ENCODE measurements at regions not wholly inside any gene's neighbourhood (a gene's known extent, or its start where the extent isn't known, plus 50 kb on each side); places are given as distances from the start of the nearest gene placed in this dataset.

DNA sequence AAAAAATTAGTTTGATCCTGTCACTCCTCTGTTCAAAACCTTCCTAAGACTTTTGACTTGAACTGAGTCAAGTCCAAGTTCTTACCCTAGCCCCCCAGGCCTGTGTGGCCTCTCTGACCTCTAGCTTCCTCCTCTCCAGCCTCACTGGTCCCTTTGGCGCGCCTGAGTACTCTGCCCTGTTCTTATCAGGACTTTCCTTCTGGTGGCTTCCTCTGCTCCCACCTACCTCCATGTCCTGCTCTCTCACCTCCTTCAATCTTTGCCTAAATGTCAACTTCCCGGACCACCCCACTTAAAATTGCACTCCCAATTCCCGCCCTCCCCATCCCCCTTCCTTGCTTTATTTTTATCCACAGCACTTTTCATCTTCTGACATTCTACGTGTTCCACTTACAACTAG lies 526.1 kb upstream of the KLF4 start (continued):
- TF ChIP-seq, protein P1, sequence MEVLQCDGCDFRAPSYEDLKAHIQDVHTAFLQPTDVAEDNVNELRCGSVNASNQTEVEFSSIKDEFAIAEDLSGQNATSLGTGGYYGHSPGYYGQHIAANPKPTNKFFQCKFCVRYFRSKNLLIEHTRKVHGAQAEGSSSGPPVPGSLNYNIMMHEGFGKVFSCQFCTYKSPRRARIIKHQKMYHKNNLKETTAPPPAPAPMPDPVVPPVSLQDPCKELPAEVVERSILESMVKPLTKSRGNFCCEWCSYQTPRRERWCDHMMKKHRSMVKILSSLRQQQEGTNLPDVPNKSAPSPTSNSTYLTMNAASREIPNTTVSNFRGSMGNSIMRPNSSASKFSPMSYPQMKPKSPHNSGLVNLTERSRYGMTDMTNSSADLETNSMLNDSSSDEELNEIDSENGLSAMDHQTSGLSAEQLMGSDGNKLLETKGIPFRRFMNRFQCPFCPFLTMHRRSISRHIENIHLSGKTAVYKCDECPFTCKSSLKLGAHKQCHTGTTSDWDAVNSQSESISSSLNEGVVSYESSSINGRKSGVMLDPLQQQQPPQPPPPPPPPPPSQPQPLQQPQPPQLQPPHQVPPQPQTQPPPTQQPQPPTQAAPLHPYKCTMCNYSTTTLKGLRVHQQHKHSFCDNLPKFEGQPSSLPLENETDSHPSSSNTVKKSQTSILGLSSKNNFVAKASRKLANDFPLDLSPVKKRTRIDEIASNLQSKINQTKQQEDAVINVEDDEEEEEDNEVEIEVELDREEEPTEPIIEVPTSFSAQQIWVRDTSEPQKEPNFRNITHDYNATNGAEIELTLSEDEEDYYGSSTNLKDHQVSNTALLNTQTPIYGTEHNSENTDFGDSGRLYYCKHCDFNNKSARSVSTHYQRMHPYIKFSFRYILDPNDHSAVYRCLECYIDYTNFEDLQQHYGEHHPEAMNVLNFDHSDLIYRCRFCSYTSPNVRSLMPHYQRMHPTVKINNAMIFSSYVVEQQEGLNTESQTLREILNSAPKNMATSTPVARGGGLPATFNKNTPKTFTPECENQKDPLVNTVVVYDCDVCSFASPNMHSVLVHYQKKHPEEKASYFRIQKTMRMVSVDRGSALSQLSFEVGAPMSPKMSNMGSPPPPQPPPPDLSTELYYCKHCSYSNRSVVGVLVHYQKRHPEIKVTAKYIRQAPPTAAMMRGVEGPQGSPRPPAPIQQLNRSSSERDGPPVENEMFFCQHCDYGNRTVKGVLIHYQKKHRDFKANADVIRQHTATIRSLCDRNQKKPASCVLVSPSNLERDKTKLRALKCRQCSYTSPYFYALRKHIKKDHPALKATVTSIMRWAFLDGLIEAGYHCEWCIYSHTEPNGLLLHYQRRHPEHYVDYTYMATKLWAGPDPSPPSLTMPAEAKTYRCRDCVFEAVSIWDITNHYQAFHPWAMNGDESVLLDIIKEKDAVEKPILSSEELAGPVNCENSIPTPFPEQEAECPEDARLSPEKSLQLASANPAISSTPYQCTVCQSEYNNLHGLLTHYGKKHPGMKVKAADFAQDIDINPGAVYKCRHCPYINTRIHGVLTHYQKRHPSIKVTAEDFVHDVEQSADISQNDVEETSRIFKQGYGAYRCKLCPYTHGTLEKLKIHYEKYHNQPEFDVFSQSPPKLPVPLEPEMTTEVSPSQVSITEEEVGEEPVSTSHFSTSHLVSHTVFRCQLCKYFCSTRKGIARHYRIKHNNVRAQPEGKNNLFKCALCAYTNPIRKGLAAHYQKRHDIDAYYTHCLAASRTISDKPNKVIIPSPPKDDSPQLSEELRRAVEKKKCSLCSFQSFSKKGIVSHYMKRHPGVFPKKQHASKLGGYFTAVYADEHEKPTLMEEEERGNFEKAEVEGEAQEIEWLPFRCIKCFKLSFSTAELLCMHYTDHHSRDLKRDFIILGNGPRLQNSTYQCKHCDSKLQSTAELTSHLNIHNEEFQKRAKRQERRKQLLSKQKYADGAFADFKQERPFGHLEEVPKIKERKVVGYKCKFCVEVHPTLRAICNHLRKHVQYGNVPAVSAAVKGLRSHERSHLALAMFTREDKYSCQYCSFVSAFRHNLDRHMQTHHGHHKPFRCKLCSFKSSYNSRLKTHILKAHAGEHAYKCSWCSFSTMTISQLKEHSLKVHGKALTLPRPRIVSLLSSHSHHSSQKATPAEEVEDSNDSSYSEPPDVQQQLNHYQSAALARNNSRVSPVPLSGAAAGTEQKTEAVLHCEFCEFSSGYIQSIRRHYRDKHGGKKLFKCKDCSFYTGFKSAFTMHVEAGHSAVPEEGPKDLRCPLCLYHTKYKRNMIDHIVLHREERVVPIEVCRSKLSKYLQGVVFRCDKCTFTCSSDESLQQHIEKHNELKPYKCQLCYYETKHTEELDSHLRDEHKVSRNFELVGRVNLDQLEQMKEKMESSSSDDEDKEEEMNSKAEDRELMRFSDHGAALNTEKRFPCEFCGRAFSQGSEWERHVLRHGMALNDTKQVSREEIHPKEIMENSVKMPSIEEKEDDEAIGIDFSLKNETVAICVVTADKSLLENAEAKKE (CRISPR knock-in tag; IDR thresholded peaks at IDR 0.05), result no peak
- no peak for TF ChIP-seq NANOG (IDR thresholded peaks at IDR 0.05; ENCODE audit: borderline replicate concordance)
- no peak for TF ChIP-seq JUNB (IDR thresholded peaks at IDR 0.05; ENCODE audit: unreplicated experiment)

DNA sequence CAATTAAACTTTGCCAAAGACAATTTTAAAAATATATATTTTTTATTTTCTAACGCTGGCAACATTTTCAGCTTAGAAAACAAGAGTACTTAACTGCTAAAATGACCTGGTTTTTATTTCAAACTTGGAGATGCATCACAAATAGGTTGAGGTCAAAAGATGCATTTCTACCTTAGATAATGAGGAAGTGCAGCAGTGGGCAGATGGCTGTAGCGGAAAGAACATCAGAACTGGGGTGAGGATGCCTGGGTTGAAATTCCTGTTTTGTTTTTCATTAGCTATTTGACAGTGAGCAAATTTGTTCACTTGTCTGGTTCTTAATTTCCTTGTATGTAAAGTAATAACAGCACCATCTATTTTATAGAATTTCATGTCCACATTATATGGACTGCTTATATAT lies 524.8 kb upstream of the KLF4 start:
- no peak overlapping the region for H3K4me3 ChIP-seq
- ATAC-seq, result no peak
- H3K27ac ChIP-seq (ENCODE audit: low read depth), result no peak overlapping the region
- H3K27me3 ChIP-seq (ENCODE audit: insufficient read depth), result no peaks in the 10 kb centered on the region
- 0 out of 2 replicates have a peak, but pooled peaks cover 9% of the 10 kb centered on the region for H3K9me2 ChIP-seq (ENCODE audit: insufficient read depth)
- DNase-seq (ENCODE audit: low spot score), result no peak
- H3K79me2 ChIP-seq (replicated peaks; ENCODE audit: insufficient read depth), result no peaks in the 10 kb centered on the region
- Mint-ChIP-seq H3K4me3 (no peak overlapping the region), H3K36me3 (ENCODE audit: low read depth) (no peaks in the 10 kb centered on the region), H3K27me3 (ENCODE audit: insufficient read depth, low read depth, poor library complexity) (no peaks in the 10 kb centered on the region), H3K27ac (no peak overlapping the region), H3K4me1 (peaks cover 7% of the 10 kb centered on the region; the same call in 2 of the 3 replicates), H3K9me3 (no peaks in the 10 kb centered on the region)
- H2AFZ ChIP-seq, result no peak overlapping the region
- no peaks in the 10 kb centered on the region for H3K36me3 ChIP-seq (ENCODE audit: insufficient read depth)
- H3F3A ChIP-seq (replicated peaks; ENCODE audit: low read depth), result no peaks in the 10 kb centered on the region
- H3K4me1 ChIP-seq (ENCODE audit: insufficient read depth), result no peaks in the 10 kb centered on the region
- no peaks in the 10 kb centered on the region for H4K20me1 ChIP-seq (replicated peaks; ENCODE audit: insufficient read depth)
- H3K4me2 ChIP-seq, result no peak overlapping the region
- TF ChIP-seq JUNB (IDR thresholded peaks at IDR 0.05; ENCODE audit: unreplicated experiment) (no peak), ZNF114 (CRISPR knock-in tag; IDR thresholded peaks at IDR 0.05) (no peak), POLR2AphosphoS5 (IDR thresholded peaks at IDR 0.05; ENCODE audit: low read depth) (no peak), EZH2phosphoT487 (IDR thresholded peaks at IDR 0.05; ENCODE audit: unreplicated experiment) (no peak), EZH2 (IDR thresholded peaks at IDR 0.05; ENCODE audit: low read depth, unreplicated experiment) (no peak), CREB1 (CRISPR knock-in tag; IDR thresholded peaks at IDR 0.05; ENCODE audit: low read depth) (no peak), ZNF331 (CRISPR knock-in tag; IDR thresholded peaks at IDR 0.05; ENCODE audit: low read depth) (no peak)
- TF ChIP-seq, protein P2, sequence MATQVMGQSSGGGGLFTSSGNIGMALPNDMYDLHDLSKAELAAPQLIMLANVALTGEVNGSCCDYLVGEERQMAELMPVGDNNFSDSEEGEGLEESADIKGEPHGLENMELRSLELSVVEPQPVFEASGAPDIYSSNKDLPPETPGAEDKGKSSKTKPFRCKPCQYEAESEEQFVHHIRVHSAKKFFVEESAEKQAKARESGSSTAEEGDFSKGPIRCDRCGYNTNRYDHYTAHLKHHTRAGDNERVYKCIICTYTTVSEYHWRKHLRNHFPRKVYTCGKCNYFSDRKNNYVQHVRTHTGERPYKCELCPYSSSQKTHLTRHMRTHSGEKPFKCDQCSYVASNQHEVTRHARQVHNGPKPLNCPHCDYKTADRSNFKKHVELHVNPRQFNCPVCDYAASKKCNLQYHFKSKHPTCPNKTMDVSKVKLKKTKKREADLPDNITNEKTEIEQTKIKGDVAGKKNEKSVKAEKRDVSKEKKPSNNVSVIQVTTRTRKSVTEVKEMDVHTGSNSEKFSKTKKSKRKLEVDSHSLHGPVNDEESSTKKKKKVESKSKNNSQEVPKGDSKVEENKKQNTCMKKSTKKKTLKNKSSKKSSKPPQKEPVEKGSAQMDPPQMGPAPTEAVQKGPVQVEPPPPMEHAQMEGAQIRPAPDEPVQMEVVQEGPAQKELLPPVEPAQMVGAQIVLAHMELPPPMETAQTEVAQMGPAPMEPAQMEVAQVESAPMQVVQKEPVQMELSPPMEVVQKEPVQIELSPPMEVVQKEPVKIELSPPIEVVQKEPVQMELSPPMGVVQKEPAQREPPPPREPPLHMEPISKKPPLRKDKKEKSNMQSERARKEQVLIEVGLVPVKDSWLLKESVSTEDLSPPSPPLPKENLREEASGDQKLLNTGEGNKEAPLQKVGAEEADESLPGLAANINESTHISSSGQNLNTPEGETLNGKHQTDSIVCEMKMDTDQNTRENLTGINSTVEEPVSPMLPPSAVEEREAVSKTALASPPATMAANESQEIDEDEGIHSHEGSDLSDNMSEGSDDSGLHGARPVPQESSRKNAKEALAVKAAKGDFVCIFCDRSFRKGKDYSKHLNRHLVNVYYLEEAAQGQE (IDR thresholded peaks at IDR 0.05; ENCODE audit: unreplicated experiment), result no peak
- TF ChIP-seq, protein P3, sequence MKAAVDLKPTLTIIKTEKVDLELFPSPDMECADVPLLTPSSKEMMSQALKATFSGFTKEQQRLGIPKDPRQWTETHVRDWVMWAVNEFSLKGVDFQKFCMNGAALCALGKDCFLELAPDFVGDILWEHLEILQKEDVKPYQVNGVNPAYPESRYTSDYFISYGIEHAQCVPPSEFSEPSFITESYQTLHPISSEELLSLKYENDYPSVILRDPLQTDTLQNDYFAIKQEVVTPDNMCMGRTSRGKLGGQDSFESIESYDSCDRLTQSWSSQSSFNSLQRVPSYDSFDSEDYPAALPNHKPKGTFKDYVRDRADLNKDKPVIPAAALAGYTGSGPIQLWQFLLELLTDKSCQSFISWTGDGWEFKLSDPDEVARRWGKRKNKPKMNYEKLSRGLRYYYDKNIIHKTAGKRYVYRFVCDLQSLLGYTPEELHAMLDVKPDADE (IDR thresholded peaks at IDR 0.05), result no peak
- TF ChIP-seq, protein P4, sequence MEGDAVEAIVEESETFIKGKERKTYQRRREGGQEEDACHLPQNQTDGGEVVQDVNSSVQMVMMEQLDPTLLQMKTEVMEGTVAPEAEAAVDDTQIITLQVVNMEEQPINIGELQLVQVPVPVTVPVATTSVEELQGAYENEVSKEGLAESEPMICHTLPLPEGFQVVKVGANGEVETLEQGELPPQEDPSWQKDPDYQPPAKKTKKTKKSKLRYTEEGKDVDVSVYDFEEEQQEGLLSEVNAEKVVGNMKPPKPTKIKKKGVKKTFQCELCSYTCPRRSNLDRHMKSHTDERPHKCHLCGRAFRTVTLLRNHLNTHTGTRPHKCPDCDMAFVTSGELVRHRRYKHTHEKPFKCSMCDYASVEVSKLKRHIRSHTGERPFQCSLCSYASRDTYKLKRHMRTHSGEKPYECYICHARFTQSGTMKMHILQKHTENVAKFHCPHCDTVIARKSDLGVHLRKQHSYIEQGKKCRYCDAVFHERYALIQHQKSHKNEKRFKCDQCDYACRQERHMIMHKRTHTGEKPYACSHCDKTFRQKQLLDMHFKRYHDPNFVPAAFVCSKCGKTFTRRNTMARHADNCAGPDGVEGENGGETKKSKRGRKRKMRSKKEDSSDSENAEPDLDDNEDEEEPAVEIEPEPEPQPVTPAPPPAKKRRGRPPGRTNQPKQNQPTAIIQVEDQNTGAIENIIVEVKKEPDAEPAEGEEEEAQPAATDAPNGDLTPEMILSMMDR (conservative IDR thresholded peaks at IDR 0.05; ENCODE audit: low read depth in 2 of 2), result no peak

Data from GM23338 (cell line).